ENCODE measurements at regions not wholly inside any gene's neighbourhood (a gene's known extent, or its start where the extent isn't known, plus 50 kb on each side); places are given as distances from the start of the nearest gene placed in this dataset.
"Not testable (repeated sequence)": the region's sequence is repeated elsewhere in the genome, so short reads cannot be mapped to it uniquely, and the experiment has no call there.

- peaks cover 0 to 1% (median 0%) of the 10 kb centered on the region in 9 donors for H3K9me3 Mint-ChIP-seq
- POLR2A ChIA-PET, result interaction anchor here (0.9 kb wide), 1 partner anchor 11 kb away, joined by 3 read pairs; no protein-coding TSS in a partner anchor
- H3K4me3 Mint-ChIP-seq, result no peak overlapping the region
- H3K4me1 Mint-ChIP-seq, result peaks cover 12 to 24% (median 22%) of the 10 kb centered on the region in 4 donors
- no peaks in the 10 kb centered on the region for H3K36me3 Mint-ChIP-seq
- H3K27me3 Mint-ChIP-seq, result no peaks in the 10 kb centered on the region
- peak overlapping the region in 1 of 10 donors; percentile 63 for H3K27ac Mint-ChIP-seq
- DNase-seq (no peak), ATAC-seq (no peak)
These were observed 111.2 kb downstream of the RAP2B start for GRCh38 chr3:153273217-153273616.

- Mint-ChIP-seq H3K27ac (no peak overlapping the region), H3K9me3 (peaks cover 0 to 1% (median 0%) of the 10 kb centered on the region in 9 donors), H3K36me3 (no peaks in the 10 kb centered on the region), H3K4me1 (peaks cover 12 to 24% (median 22%) of the 10 kb centered on the region in 4 donors), H3K27me3 (no peaks in the 10 kb centered on the region), H3K4me3 (no peak overlapping the region)
- no peak for DNase-seq
- POLR2A ChIA-PET, result interaction anchor here (0.9 kb wide), 1 partner anchor 11 kb away, joined by 3 read pairs; no protein-coding TSS in a partner anchor
- no peak for ATAC-seq
These were observed 111.9 kb downstream of the RAP2B start for GRCh38 chr3:153273767-153274435.

GRCh38 chr3:153274561-153274960 lies 112.5 kb downstream of the RAP2B start:
- Mint-ChIP-seq H3K4me3 (no peak overlapping the region), H3K9me3 (peaks cover 0 to 1% (median 0%) of the 10 kb centered on the region in 9 donors), H3K4me1 (peaks cover 12 to 24% (median 22%) of the 10 kb centered on the region in 4 donors), H3K27ac (no peak overlapping the region), H3K36me3 (no peaks in the 10 kb centered on the region), H3K27me3 (no peaks in the 10 kb centered on the region)
- POLR2A ChIA-PET, result no interaction called here
- DNase-seq, result no peak
- no peak for ATAC-seq

- no peak overlapping the region for H3K4me3 Mint-ChIP-seq
- peaks cover 11 to 23% (median 19%) of the 10 kb centered on the region in 4 donors for H3K4me1 Mint-ChIP-seq
- no peaks in the 10 kb centered on the region for H3K36me3 Mint-ChIP-seq
- H3K9me3 Mint-ChIP-seq, result peaks cover 0 to 1% (median 0%) of the 10 kb centered on the region in 9 donors
- ATAC-seq (no peak), DNase-seq (no peak)
- H3K27me3 Mint-ChIP-seq, result no peaks in the 10 kb centered on the region
- POLR2A ChIA-PET, result no interaction called here
- no peak overlapping the region for H3K27ac Mint-ChIP-seq
These were observed 113.5 kb downstream of the RAP2B start for GRCh38 chr3:153275514-153275913.

- Mint-ChIP-seq H3K36me3 (no peaks in the 10 kb centered on the region), H3K4me1 (peaks cover 6 to 14% (median 12%) of the 10 kb centered on the region in 4 donors), H3K9me3 (no peaks in the 10 kb centered on the region), H3K4me3 (no peak overlapping the region), H3K27me3 (no peaks in the 10 kb centered on the region), H3K27ac (peak overlapping the region in 1 of 10 donors; percentile 17)
- DNase-seq, result no peak
- no peak for ATAC-seq
- POLR2A ChIA-PET, result no interaction called here
These were observed 115.0 kb downstream of the RAP2B start for GRCh38 chr3:153277029-153277428.

DNA sequence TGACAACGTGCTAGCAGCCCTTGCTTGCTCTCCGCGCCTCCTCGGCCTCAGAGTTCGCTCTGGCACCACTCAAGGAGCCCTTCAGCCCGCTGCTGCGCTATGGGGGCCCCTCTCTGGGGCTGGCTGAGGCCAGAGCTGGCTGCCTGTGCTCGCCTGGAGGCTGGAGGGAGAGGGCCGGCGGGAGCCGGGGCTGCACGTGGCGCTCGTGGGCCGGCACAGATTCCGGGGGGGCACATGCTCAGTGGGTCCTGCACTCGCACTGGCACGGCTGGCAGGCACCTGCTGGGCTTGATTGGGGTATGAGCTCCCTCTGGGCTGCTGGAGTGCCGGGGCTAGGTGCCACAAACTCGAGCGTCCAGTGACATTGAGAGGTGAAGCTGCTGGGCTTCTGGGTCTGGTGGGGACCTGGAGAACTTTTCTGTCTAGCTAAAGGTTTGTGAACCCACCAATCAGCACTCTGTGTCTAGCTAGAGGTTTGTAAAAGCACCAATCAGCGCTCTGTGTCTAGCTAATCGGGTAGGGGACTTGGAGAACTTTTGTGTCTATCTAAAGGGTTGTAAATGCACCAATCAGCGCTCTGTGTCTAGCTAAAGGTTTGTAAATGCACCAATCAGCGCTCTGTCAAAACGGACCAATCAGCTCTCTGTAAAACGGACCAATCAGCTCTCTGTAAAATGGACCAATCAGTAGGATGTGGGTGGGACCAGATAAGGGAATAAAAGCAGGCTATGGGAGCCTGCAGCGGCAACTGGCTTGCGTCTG lies 119.4 kb downstream of the RAP2B start:
- not testable (repeated sequence) for H3K9me3 Mint-ChIP-seq, ATAC-seq, H3K36me3 Mint-ChIP-seq, H3K27me3 Mint-ChIP-seq, H3K4me3 Mint-ChIP-seq, DNase-seq
- H3K4me1 Mint-ChIP-seq, result peaks cover 10 to 24% (median 20%) of the 10 kb centered on the region in 4 donors
- peak overlapping the region in 1 of 10 donors; percentile 15 for H3K27ac Mint-ChIP-seq
- POLR2A ChIA-PET, result interaction anchor here (1.4 kb wide), 1 partner anchor 120 kb away, joined by 4 read pairs; no protein-coding TSS in a partner anchor

DNA sequence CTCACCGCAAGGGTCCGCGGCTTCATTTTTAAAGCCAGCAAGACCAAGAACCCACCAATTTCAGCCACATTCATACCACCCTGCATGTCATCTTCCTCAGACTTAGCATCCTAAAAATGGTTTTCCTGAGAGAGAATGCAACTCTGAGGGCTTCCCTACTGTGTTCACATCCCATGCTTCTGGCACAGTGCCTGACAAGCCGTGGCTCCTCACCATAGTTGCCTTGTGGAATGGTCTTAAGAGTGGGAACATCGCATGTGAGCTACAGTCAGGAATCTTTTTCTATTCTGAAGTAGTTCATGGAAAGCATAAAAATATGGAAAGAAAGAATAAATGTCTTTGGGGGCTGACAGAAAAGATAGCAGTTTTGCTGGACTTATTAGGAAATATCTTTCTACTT lies 120.3 kb downstream of the RAP2B start:
- no peak for ATAC-seq

GRCh38 chr3:153284282-153284938 lies 122.4 kb downstream of the RAP2B start:
- Mint-ChIP-seq H3K4me1 (peaks cover 28 to 45% (median 40%) of the 10 kb centered on the region in 4 donors), H3K4me3 (peak overlapping the region in 8 of 10 donors; percentile 42 to 62 (median 60)), H3K27me3 (no peaks in the 10 kb centered on the region), H3K36me3 (no peaks in the 10 kb centered on the region), H3K27ac (peak overlapping the region; percentile 11 to 89 (median 80)), H3K9me3 (no peaks in the 10 kb centered on the region)
- peak in 7 of 10 donors; percentile 13 to 51 (median 34) for DNase-seq
- POLR2A ChIA-PET, result interaction anchor here (1.2 to 4.9 kb wide), 4 partner anchors 11 to 149 kb away, joined by 3 to 43 read pairs (median 6); partner anchors contain the start of gene RAP2B
- peak; percentile 88 to 93 for ATAC-seq

More for the DNA sequence above, 120.3 kb downstream of the RAP2B start:
- Mint-ChIP-seq H3K9me3 (no peaks in the 10 kb centered on the region), H3K36me3 (no peaks in the 10 kb centered on the region), H3K27ac (peak overlapping the region in 1 of 10 donors; percentile 21), H3K27me3 (no peaks in the 10 kb centered on the region), H3K4me1 (peaks cover 14 to 29% (median 24%) of the 10 kb centered on the region in 4 donors), H3K4me3 (no peak overlapping the region)
- DNase-seq, result no peak
- POLR2A ChIA-PET, result interaction anchor here (1.4 kb wide), 1 partner anchor 121 kb away, joined by 4 read pairs; no protein-coding TSS in a partner anchor

GRCh38 chr3:153285194-153285641 lies 123.2 kb downstream of the RAP2B start:
- Mint-ChIP-seq H3K27ac (peak overlapping the region in 8 of 10 donors; percentile 34 to 88 (median 66)), H3K9me3 (no peaks in the 10 kb centered on the region), H3K36me3 (no peaks in the 10 kb centered on the region), H3K27me3 (no peaks in the 10 kb centered on the region), H3K4me1 (peaks cover 30 to 51% (median 45%) of the 10 kb centered on the region in 4 donors), H3K4me3 (peak overlapping the region in 4 of 10 donors; percentile 18 to 33 (median 22))
- POLR2A ChIA-PET, result interaction anchor here (0.7 to 4.9 kb wide), 5 partner anchors 11 to 148 kb away, joined by 3 to 43 read pairs (median 5); partner anchors contain the start of gene RAP2B
- no peak for DNase-seq
- ATAC-seq, result no peak

DNA sequence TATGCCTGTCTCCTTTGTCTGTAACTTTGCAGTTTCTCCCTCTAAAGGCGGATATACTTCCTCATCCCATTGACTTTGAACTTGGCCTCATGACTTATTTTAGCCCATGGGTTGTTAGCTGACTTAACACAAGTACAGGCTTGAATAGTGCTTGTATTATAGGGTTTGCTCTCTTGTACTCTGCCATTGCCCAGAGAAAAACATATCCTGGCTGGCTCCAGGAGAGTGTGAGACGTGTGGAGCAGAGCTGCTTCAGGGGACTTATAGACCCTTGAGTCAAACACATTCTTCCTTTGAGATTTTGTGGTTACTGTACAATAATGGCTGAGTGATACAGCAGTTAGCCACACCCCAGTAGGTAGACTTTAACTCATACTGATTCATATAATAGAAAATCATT lies 124.0 kb downstream of the RAP2B start:
- DNase-seq (no peak), ATAC-seq (no peak)
- H3K27ac Mint-ChIP-seq, result peak overlapping the region; percentile 37 to 88 (median 79)
- POLR2A ChIA-PET, result interaction anchor here (4.9 kb wide), 1 partner anchor 123 kb away, joined by 43 read pairs; the partner anchor contains the start of gene RAP2B
- no peaks in the 10 kb centered on the region for H3K9me3 Mint-ChIP-seq
- H3K4me3 Mint-ChIP-seq, result peak overlapping the region in 5 of 10 donors; percentile 5 to 70 (median 18)
- peaks cover 30 to 59% (median 53%) of the 10 kb centered on the region in 4 donors for H3K4me1 Mint-ChIP-seq
- H3K36me3 Mint-ChIP-seq, result no peaks in the 10 kb centered on the region
- no peaks in the 10 kb centered on the region for H3K27me3 Mint-ChIP-seq

DNA sequence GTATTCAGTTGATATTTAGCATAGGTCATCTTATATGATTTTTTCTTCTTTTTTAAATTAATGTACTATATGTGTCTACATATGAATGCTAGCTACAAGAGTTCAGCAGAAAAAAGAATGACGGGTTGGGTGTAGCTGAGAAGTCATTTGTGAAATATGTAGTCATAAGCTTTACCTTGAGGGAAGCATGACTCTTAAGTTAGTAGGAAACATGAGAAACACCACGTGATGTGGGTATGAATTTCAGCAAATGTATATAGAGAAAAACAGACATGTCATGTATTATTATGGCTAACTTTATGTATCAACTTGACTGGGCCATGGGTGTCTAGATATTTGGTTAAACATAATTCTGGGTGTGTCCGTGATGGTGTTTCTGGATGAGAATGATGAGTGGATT lies 125.0 kb downstream of the RAP2B start:
- ATAC-seq (no peak), DNase-seq (no peak)
- no peak overlapping the region for H3K4me3 Mint-ChIP-seq
- no peaks in the 10 kb centered on the region for H3K9me3 Mint-ChIP-seq
- POLR2A ChIA-PET, result interaction anchor here (1.0 to 4.9 kb wide), 3 partner anchors 65 to 124 kb away, joined by 3 to 43 read pairs (median 3); partner anchors contain the start of gene RAP2B
- no peaks in the 10 kb centered on the region for H3K36me3 Mint-ChIP-seq
- H3K4me1 Mint-ChIP-seq, result peaks cover 33 to 67% (median 61%) of the 10 kb centered on the region in 4 donors
- H3K27ac Mint-ChIP-seq, result peak overlapping the region in 4 of 10 donors; percentile 13 to 60 (median 37)
- no peaks in the 10 kb centered on the region for H3K27me3 Mint-ChIP-seq

DNA sequence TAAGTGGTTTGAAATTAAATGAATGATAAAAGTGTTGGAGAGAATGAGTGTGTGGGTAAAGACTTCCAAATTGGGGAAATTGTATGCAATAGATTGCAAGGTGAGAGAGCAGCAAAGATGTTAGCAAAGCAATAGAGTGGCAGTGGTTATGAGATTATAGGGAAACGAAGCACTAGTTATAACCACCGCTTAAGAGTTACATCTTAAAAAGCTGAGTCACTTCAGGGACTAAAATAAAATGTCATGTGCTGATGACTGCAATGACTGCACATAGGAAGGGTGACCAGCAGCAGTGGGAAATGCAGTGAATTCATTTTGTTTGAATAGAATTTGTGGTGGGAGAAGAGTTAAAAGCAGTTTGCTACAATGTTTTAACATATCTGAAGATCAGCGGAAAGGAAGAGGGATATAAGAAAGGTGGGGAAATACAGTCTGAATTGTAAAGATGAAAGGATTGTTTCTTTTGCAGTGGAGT lies 127.3 kb downstream of the RAP2B start:
- no peaks in the 10 kb centered on the region for H3K9me3 Mint-ChIP-seq
- no peak for DNase-seq
- peak overlapping the region in 6 of 10 donors; percentile 1 to 56 (median 18) for H3K4me3 Mint-ChIP-seq
- POLR2A ChIA-PET, result interaction anchor here (2.8 kb wide), 1 partner anchor 125 kb away, joined by 18 read pairs; the partner anchor contains the start of gene RAP2B
- H3K27me3 Mint-ChIP-seq, result no peaks in the 10 kb centered on the region
- no peaks in the 10 kb centered on the region for H3K36me3 Mint-ChIP-seq
- ATAC-seq, result no peak
- H3K4me1 Mint-ChIP-seq, result peaks cover 30 to 61% (median 56%) of the 10 kb centered on the region in 4 donors
- peak overlapping the region in 3 of 10 donors; percentile 5 to 43 (median 19) for H3K27ac Mint-ChIP-seq
